Lung (tissue), 11 donors: ENCODE measurements at regions not wholly inside any gene's neighbourhood (a gene's known extent, or its start where the extent isn't known, plus 50 kb on each side); places are given as distances from the start of the nearest gene placed in this dataset.

Experiments
- ATAC-seq: fragments of 200-7000 bp; cut with Tn5 transposase; one replicate; pipeline ENCODE4 v1.9.1; 2020; ENCODE audit warnings: moderate number of reproducible peaks; ENCODE audit not compliant: insufficient read depth, low FRiP score
- DNase-seq, 3 donors: peaks; one replicate each; pipeline ENCODE4 v3.0.0-alpha.2; 2013 to 2017
- H3K27ac ChIP-seq, 2 donors: one replicate each; pipeline ENCODE4 v1.5.1; 2013; ENCODE audit warnings: mild to moderate bottlenecking in 2 of 2, moderate library complexity in 2 of 2, control low read depth in 1 of 2, inconsistent platforms in 1 of 2, low read depth in 1 of 2, low read length in 1 of 2
- H3K27me3 ChIP-seq, 3 donors: one replicate each; pipeline ENCODE4 v1.5.1; 2013; ENCODE audit warnings: low read length in 2 of 3; ENCODE audit not compliant: control insufficient read depth in 3 of 3, insufficient read depth in 3 of 3
- H3K36me3 ChIP-seq, 4 donors: one replicate each; pipeline ENCODE4 v1.5.1; 2013; ENCODE audit warnings: low read length in 4 of 4, mild to moderate bottlenecking in 1 of 4, moderate library complexity in 1 of 4; ENCODE audit not compliant: control insufficient read depth in 4 of 4, insufficient read depth in 4 of 4
- H3K4me1 ChIP-seq, 5 donors: one replicate each; pipeline ENCODE4 v1.5.1; 2013; ENCODE audit warnings: low read length in 5 of 5, mild to moderate bottlenecking in 2 of 5, moderate library complexity in 1 of 5; ENCODE audit not compliant: control insufficient read depth in 5 of 5, insufficient read depth in 5 of 5
- H3K4me3 ChIP-seq: one replicate; pipeline ENCODE4 v1.5.1; 2013; ENCODE audit warnings: mild to moderate bottlenecking, control low read depth, moderate library complexity
- H3K9ac ChIP-seq, 2 donors: one replicate each; pipeline ENCODE4 v1.5.1; 2013; ENCODE audit warnings: low read length in 2 of 2, control low read depth in 1 of 2; ENCODE audit not compliant: insufficient read depth in 1 of 2
- H3K9me3 ChIP-seq, 4 donors: one replicate each; pipeline ENCODE4 v1.5.1; 2013; ENCODE audit warnings: low read length in 3 of 4, mild to moderate bottlenecking in 1 of 4, moderate library complexity in 1 of 4; ENCODE audit not compliant: control insufficient read depth in 4 of 4, insufficient read depth in 3 of 4
- WGBS, 2 donors: extraction: QIAGEN DNeasy Blood & Tissue Kit; methylation state at CpG; one replicate each; pipeline ENCODE4 v1.1.7; 2013; 5-methylcytosine and 5-hydroxymethylcytosine counted together
- TF ChIP-seq, protein P1 (sequence below): IDR thresholded peaks from 2 replicates; pipeline ENCODE4 v1.5.1; 2012; ENCODE audit warnings: mild to moderate bottlenecking; ENCODE audit errors: control extremely low read depth, extremely low read depth
- donor health status: control.
- donor health status: control.
- donor health status: Bipolar disorder and iron deficiency.
- donor health status: healthy.
- donor health status: DM: yes; HTN: yes; CAD: no.

DNA sequence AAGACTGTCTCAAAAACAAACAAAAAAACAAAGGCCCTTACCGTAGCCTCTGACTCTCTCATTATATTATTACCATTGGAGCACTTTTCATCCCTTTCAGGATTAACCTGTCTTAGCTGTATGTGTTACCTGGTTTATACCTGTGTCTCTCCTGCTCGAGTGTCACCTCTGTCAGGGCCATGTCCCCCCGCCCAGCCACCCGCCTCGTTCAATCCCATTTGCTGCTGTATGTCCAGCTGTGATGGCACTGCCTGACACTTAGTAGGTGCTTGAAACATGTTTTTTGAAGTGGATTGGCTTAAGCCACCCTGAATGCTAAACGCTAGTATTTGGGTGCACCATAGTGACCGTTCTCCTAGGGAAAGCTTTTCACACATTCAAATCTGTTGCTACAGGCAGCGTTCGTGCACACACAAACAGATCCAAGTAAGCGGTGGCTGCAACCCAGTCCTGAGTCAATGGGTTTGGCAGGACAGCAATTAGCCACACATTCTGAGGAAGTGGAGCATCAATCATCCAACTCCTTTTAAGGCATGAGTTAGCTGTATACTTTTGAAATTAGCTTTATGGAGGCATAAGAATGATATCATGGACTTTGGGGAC is 98.9 kb upstream of the ZNF217 start:
- H3K9ac ChIP-seq: no peak overlapping the region
- no peaks in the 10 kb centered on the region for H3K36me3 ChIP-seq
- TF ChIP-seq, protein P1, sequence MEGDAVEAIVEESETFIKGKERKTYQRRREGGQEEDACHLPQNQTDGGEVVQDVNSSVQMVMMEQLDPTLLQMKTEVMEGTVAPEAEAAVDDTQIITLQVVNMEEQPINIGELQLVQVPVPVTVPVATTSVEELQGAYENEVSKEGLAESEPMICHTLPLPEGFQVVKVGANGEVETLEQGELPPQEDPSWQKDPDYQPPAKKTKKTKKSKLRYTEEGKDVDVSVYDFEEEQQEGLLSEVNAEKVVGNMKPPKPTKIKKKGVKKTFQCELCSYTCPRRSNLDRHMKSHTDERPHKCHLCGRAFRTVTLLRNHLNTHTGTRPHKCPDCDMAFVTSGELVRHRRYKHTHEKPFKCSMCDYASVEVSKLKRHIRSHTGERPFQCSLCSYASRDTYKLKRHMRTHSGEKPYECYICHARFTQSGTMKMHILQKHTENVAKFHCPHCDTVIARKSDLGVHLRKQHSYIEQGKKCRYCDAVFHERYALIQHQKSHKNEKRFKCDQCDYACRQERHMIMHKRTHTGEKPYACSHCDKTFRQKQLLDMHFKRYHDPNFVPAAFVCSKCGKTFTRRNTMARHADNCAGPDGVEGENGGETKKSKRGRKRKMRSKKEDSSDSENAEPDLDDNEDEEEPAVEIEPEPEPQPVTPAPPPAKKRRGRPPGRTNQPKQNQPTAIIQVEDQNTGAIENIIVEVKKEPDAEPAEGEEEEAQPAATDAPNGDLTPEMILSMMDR: no peak
- no peak overlapping the region for H3K4me3 ChIP-seq
- no peaks in the 10 kb centered on the region for H3K9me3 ChIP-seq
- H3K27ac ChIP-seq: no peak overlapping the region
- H3K4me1 ChIP-seq: no peaks in the 10 kb centered on the region
- no peak for ATAC-seq
- H3K27me3 ChIP-seq: no peaks in the 10 kb centered on the region
- 52 to 56% methylated on average over 10 of the region's 10 CpGs for WGBS, 2 donors
- peak; percentile 60 to 82 (median 74) for DNase-seq

GRCh38 chr20:53691811-53692192 is 98.2 kb upstream of the ZNF217 start:
- Histone ChIP-seq H3K36me3 (no peaks in the 10 kb centered on the region), H3K9me3 (no peaks in the 10 kb centered on the region), H3K27ac (no peak overlapping the region), H3K9ac (no peak overlapping the region), H3K4me1 (no peaks in the 10 kb centered on the region), H3K27me3 (no peaks in the 10 kb centered on the region), H3K4me3 (no peak overlapping the region)
- TF ChIP-seq, protein P1: no peak
- WGBS, 2 donors: 100% methylated on average over 1 of the region's 1 CpG
- ATAC-seq (no peak), DNase-seq (no peak)

- ATAC-seq (no peak), DNase-seq (no peak)
- Histone ChIP-seq H3K4me3 (no peak overlapping the region), H3K4me1 (no peaks in the 10 kb centered on the region), H3K36me3 (no peaks in the 10 kb centered on the region), H3K27ac (no peak overlapping the region), H3K9ac (no peak overlapping the region), H3K9me3 (no peaks in the 10 kb centered on the region), H3K27me3 (no peaks in the 10 kb centered on the region)
- 86 to 91% methylated on average over 10 of the region's 10 CpGs for WGBS, 2 donors
- TF ChIP-seq, protein P1: no peak
Observed at GRCh38 chr20:53691060-53691810, 97.6 kb upstream of the ZNF217 start.
